ENCODE measurements at regions not wholly inside any gene's neighbourhood (a gene's known extent, or its start where the extent isn't known, plus 50 kb on each side); places are given as distances from the start of the nearest gene placed in this dataset.

GRCh38 chr11:33553486-33553885, 147.1 kb downstream of the C11orf91 start:
- no peak for TF ChIP-seq CTCF (IDR thresholded peaks at IDR 0.05)
- no peak for TF ChIP-seq POLR2A (IDR thresholded peaks at IDR 0.05)

All from testis (tissue), 2 donors.